Tibial nerve (tissue), 4 donors: ENCODE measurements at regions not wholly inside any gene's neighbourhood (a gene's known extent, or its start where the extent isn't known, plus 50 kb on each side); places are given as distances from the start of the nearest gene placed in this dataset.

Source experiments
- CTCF ChIP-seq, 5 experiments: fragments of 200-600 bp in 3 of 5; fragments of 450-650 bp in 2 of 5; sonication (generic) in 3 of 5; IDR thresholded peaks; one replicate each; pipeline ENCODE4 v1.5.1; 2016 to 2019; ENCODE audit warnings: antibody characterized with exemption in 5 of 5, mild to moderate bottlenecking in 3 of 5, moderate library complexity in 2 of 5
- EP300 ChIP-seq, 2 donors: sonication (generic); formaldehyde crosslinking; IDR thresholded peaks; one replicate each; pipeline ENCODE4 v1.6.1; 2017; ENCODE audit warnings: antibody characterized with exemption in 2 of 2, mild to moderate bottlenecking in 1 of 2
- POLR2A ChIP-seq, 2 donors: fragments of 450-650 bp; IDR thresholded peaks; one replicate each; pipeline ENCODE4 v1.6.1; 2017; ENCODE audit warnings: antibody characterized with exemption in 2 of 2, mild to moderate bottlenecking in 2 of 2, moderate library complexity in 2 of 2

- no peak for TF ChIP-seq CTCF (IDR thresholded peaks at IDR 0.05)
- TF ChIP-seq EP300 (IDR thresholded peaks at IDR 0.05), result no peak
- no peak for TF ChIP-seq POLR2A (IDR thresholded peaks at IDR 0.05)
Observed at GRCh38 chr11:15624701-15625100, 510.0 kb downstream of the INSC start.
